Panc1 (cell line): ENCODE measurements at regions not wholly inside any gene's neighbourhood (a gene's known extent, or its start where the extent isn't known, plus 50 kb on each side); places are given as distances from the start of the nearest gene placed in this dataset.

Experiments
- ATAC-seq: fragments of 200-7000 bp; cut with Tn5 transposase; 2 replicates; pipeline ENCODE4 v1.9.1; 2020; ENCODE audit warnings: mild to moderate bottlenecking, moderate library complexity
- BruUV-seq: library from RNA; stranded (reverse); fragments of 400-500 nt; replicated peaks from 2 replicates; lab custom pipeline; 2021; lab: Mats Ljungman, UMichigan
- CTCF ChIA-PET: fragments of 300-600 bp; sonication (Branson Sonifier 250); formaldehyde crosslinking; loops from one replicate; lab custom pipeline; 2022; ENCODE audit warnings: antibody characterized with exemption; lab: Charles Lee
- POLR2A ChIA-PET: fragments of 300-600 bp; sonication (Branson Sonifier 250); formaldehyde crosslinking; loops from one replicate; lab custom pipeline; 2022; ENCODE audit warnings: antibody characterized with exemption; lab: Charles Lee
- DNase-seq: peaks from one replicate; pipeline ENCODE4 v3.0.0-alpha.2; 2010; ENCODE audit warnings: low read depth, low spot score
- H3K27ac ChIP-seq: 2 replicates; pipeline ENCODE4 v1.5.1; 2011; ENCODE audit warnings: mild to moderate bottlenecking, low read length, inconsistent platforms
- H3K27me3 ChIP-seq: fragments of 200-500 bp; sonication (Bioruptor generic); 2 replicates; pipeline ENCODE4 v1.6.0; 2014; ENCODE audit warnings: low read length, inconsistent platforms; ENCODE audit not compliant: control insufficient read depth, insufficient read depth
- H3K36me3 ChIP-seq: fragments of 200-500 bp; sonication (Bioruptor generic); 2 replicates; pipeline ENCODE4 v1.5.1; 2014; ENCODE audit warnings: inconsistent platforms, mild to moderate bottlenecking, low read length, moderate library complexity; ENCODE audit not compliant: control insufficient read depth, insufficient read depth
- H3K4me1 ChIP-seq: 2 replicates; pipeline ENCODE4 v1.5.1; 2011; ENCODE audit warnings: inconsistent platforms, mild to moderate bottlenecking, low read length, moderate library complexity; ENCODE audit not compliant: control insufficient read depth, insufficient read depth
- H3K4me3 ChIP-seq, 2 experiments: 2 replicates each; pipeline ENCODE4 v1.5.1; 2011 to 2012; ENCODE audit warnings: low read depth in 2 of 2, low read length in 2 of 2, mild to moderate bottlenecking in 2 of 2, inconsistent platforms in 1 of 2, moderate library complexity in 1 of 2
- H3K9me3 ChIP-seq: fragments of 200-500 bp; sonication (Bioruptor generic); 2 replicates; pipeline ENCODE4 v1.5.1; 2014; ENCODE audit warnings: low read depth, mild to moderate bottlenecking, inconsistent platforms, low read length, moderate library complexity; ENCODE audit not compliant: control insufficient read depth, insufficient read depth
- CTCF ChIP-seq: fragments of 450-650 bp; IDR thresholded peaks from 2 replicates; pipeline ENCODE4 v1.5.1; 2017; ENCODE audit warnings: mild to moderate bottlenecking
- POLR2AphosphoS5 ChIP-seq: IDR thresholded peaks from 2 replicates; pipeline ENCODE4 v1.6.1; 2012; ENCODE audit warnings: mild to moderate bottlenecking, low read depth, low read length, moderate library complexity
- REST ChIP-seq, 2 experiments: IDR thresholded peaks; 2 replicates each; pipeline ENCODE4 v1.6.1; 2011 to 2012; ENCODE audit warnings: low read depth in 2 of 2, control low read depth in 1 of 2, low read length in 1 of 2, mild to moderate bottlenecking in 1 of 2, moderate library complexity in 1 of 2; ENCODE audit not compliant: insufficient read depth in 1 of 2
- SIN3A ChIP-seq: IDR thresholded peaks from 2 replicates; pipeline ENCODE4 v1.6.1; 2012; ENCODE audit warnings: low read depth, mild to moderate bottlenecking, low read length, moderate library complexity, borderline replicate concordance; ENCODE audit not compliant: insufficient read depth
- TCF7L2 ChIP-seq: IDR thresholded peaks from 2 replicates; pipeline ENCODE4 v1.6.1; 2011; ENCODE audit warnings: mild to moderate bottlenecking, low read depth, low read length, inconsistent platforms
- in situ Hi-C: cut with HindIII; loops from 2 replicates; pipeline ENCODE4 v1.10.0; 2016; ENCODE audit warnings: low sequenced_read_pairs, low pct_unique_long_range_greater_than_20kb
- intact Hi-C: fragments of 100-400 bp; cut with micrococcal nuclease; formaldehyde crosslinking; loops from one replicate; pipeline ENCODE4 v1.10.0; 2022; ENCODE audit not compliant: unreplicated experiment

DNA sequence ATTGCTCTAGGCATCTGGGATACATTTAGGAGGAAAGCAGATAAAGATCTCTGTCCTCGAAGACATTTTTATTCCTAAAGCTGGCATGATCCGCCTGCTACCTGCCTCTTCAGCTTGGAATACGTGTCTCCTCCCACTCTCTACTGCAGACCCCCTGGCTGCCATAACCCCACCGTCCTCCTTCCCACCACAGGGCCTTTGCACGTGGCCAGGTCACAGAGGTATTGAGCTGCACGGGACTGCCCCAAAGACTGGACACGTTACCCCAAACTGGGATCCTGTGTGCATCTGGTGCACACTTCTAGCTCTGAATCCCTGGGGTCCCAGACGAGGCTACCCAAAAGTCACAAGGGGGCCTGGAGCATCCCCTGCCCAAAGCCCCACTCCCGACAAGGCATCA lies 351.2 kb upstream of the EEF2KMT start:
- TF ChIP-seq POLR2AphosphoS5: no peak
- no peak for TF ChIP-seq REST (IDR thresholded peaks at IDR 0.05; ENCODE audit: insufficient read depth in 1 of 2, low read depth in 2 of 2, low read length in 1 of 2)
- no peak for TF ChIP-seq CTCF
- TF ChIP-seq TCF7L2: no peak
- no peak for TF ChIP-seq SIN3A
- Histone ChIP-seq H3K27ac (no peak overlapping the region), H3K27me3 (peaks cover 8% of the 10 kb centered on the region; the same call in 1 of the 2 replicates), H3K4me3 (no peak overlapping the region), H3K36me3 (no peaks in the 10 kb centered on the region), H3K4me1 (no peaks in the 10 kb centered on the region), H3K9me3 (no peaks in the 10 kb centered on the region)
- DNase-seq (no peak), ATAC-seq (no peak)
- CTCF ChIA-PET: no interaction called here
- in situ Hi-C loops (no loop called here), intact Hi-C loops (no loop called here)
- POLR2A ChIA-PET: no interaction called here
- no TSS peak for BruUV-seq

GRCh38 chr16:5447734-5448133 lies 350.1 kb upstream of the EEF2KMT start:
- POLR2A ChIA-PET: no interaction called here
- BruUV-seq: no TSS peak
- Histone ChIP-seq H3K36me3 (no peaks in the 10 kb centered on the region), H3K27me3 (peaks cover 8% of the 10 kb centered on the region; the same call in 1 of the 2 replicates), H3K4me1 (no peaks in the 10 kb centered on the region), H3K9me3 (no peaks in the 10 kb centered on the region), H3K4me3 (no peak overlapping the region), H3K27ac (no peak overlapping the region)
- no peak for ATAC-seq
- CTCF ChIA-PET: no interaction called here
- intact Hi-C loops (no loop called here), in situ Hi-C loops (no loop called here)
- no peak for DNase-seq
- TF ChIP-seq SIN3A (no peak), CTCF (no peak), POLR2AphosphoS5 (no peak), TCF7L2 (no peak), REST (IDR thresholded peaks at IDR 0.05; ENCODE audit: insufficient read depth in 1 of 2, low read depth in 2 of 2, low read length in 1 of 2) (no peak)
